ENCODE measurements at regions not wholly inside any gene's neighbourhood (a gene's known extent, or its start where the extent isn't known, plus 50 kb on each side); places are given as distances from the start of the nearest gene placed in this dataset.

- Histone ChIP-seq H3K4me1 (no peaks in the 10 kb centered on the region), H3K27me3 (no peaks in the 10 kb centered on the region), H3K27ac (no peak overlapping the region), H3K36me3 (no peaks in the 10 kb centered on the region), H3K4me3 (no peak overlapping the region), H3K9me3 (no peaks in the 10 kb centered on the region)
- no peak for DNase-seq (ENCODE audit: low spot score in 2 of 2)
- no peak for TF ChIP-seq POLR2A (IDR thresholded peaks at IDR 0.05)
- no peak for TF ChIP-seq CTCF (IDR thresholded peaks at IDR 0.05)
- TF ChIP-seq POLR2AphosphoS5 (IDR thresholded peaks at IDR 0.05), result no peak
- intact Hi-C loops (cut with DNase I; ENCODE audit: low total_unique reads), result no loop called here
Observed at GRCh38 chr2:134201533-134201932, 52.3 kb upstream of the MGAT5 start.

GRCh38 chr2:134202371-134202770, 51.5 kb upstream of the MGAT5 start:
- H3K4me3 ChIP-seq, result no peak overlapping the region
- intact Hi-C loops (cut with DNase I; ENCODE audit: low total_unique reads), result no loop called here
- DNase-seq (ENCODE audit: low spot score in 2 of 2), result no peak
- H3K4me1 ChIP-seq, result no peaks in the 10 kb centered on the region
- no peaks in the 10 kb centered on the region for H3K36me3 ChIP-seq
- TF ChIP-seq POLR2AphosphoS5 (IDR thresholded peaks at IDR 0.05) (no peak), CTCF (IDR thresholded peaks at IDR 0.05) (no peak), POLR2A (IDR thresholded peaks at IDR 0.05) (no peak)
- H3K27me3 ChIP-seq, result no peaks in the 10 kb centered on the region
- no peaks in the 10 kb centered on the region for H3K9me3 ChIP-seq
- no peak overlapping the region for H3K27ac ChIP-seq

- intact Hi-C loops (cut with DNase I; ENCODE audit: low total_unique reads), result no loop called here
- no peak overlapping the region for H3K4me3 ChIP-seq
Observed at GRCh38 chr2:134203175-134203574, 50.7 kb upstream of the MGAT5 start.

More at GRCh38 chr2:134203175-134203574, 50.7 kb upstream of the MGAT5 start:
- DNase-seq (ENCODE audit: low spot score in 2 of 2), result no peak
- TF ChIP-seq POLR2A (IDR thresholded peaks at IDR 0.05), result no peak
- TF ChIP-seq CTCF (IDR thresholded peaks at IDR 0.05), result no peak
- TF ChIP-seq POLR2AphosphoS5 (IDR thresholded peaks at IDR 0.05), result no peak
- no peak overlapping the region for H3K27ac ChIP-seq
- no peaks in the 10 kb centered on the region for H3K27me3 ChIP-seq
- H3K36me3 ChIP-seq, result no peaks in the 10 kb centered on the region
- H3K4me1 ChIP-seq, result no peaks in the 10 kb centered on the region
- H3K9me3 ChIP-seq, result no peaks in the 10 kb centered on the region
